BLaER1 (cell line): ENCODE measurements at regions not wholly inside any gene's neighbourhood (a gene's known extent, or its start where the extent isn't known, plus 50 kb on each side); places are given as distances from the start of the nearest gene placed in this dataset.

Source experiments
- H3K27ac ChIP-seq: shearing (Covaris generic); formaldehyde crosslinking; 2 replicates; pipeline ENCODE4 v1.8.1; 2022
- H3K27me3 ChIP-seq: shearing (Covaris generic); formaldehyde crosslinking; 2 replicates; pipeline ENCODE4 v1.8.1; 2022
- H3K36me3 ChIP-seq: shearing (Covaris generic); formaldehyde crosslinking; 2 replicates; pipeline ENCODE4 v1.8.1; 2022
- H3K4me1 ChIP-seq: shearing (Covaris generic); formaldehyde crosslinking; 2 replicates; pipeline ENCODE4 v1.8.1; 2022
- H3K4me2 ChIP-seq: shearing (Covaris generic); formaldehyde crosslinking; 2 replicates; pipeline ENCODE4 v1.8.1; 2022
- H3K4me3 ChIP-seq: shearing (Covaris generic); formaldehyde crosslinking; 2 replicates; pipeline ENCODE4 v1.8.1; 2022
- H3K9ac ChIP-seq: shearing (Covaris generic); formaldehyde crosslinking; 2 replicates; pipeline ENCODE4 v1.8.1; 2022
- H3K9me3 ChIP-seq: shearing (Covaris generic); formaldehyde crosslinking; 2 replicates; pipeline ENCODE4 v1.8.1; 2022
- H4K20me1 ChIP-seq: shearing (Covaris generic); formaldehyde crosslinking; 2 replicates; pipeline ENCODE4 v1.8.1; 2022
- Cebpa-rat ChIP-seq: shearing (Covaris generic); IDR thresholded peaks from 2 replicates; pipeline ENCODE4 v1.8.1; 2022

DNA sequence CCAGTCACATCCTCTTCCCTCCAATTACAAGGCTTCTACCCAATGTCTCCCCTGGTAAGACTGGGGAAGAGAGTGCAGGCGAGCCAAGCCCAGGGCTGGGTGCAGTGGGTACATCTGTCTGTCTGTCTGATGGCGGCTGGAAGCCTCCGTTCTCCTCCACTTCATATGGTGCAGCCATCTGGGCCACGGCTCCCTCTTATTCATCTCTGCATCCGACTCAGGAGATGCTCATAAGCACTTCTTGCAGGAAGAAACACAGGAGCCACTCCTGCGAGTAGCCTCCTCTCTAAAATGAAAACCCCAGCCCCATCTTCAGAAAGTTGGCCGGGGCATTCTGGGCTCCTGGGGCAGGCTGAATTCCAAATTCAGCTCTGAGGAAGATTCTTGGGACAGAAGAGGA is 67.5 kb upstream of the SLC6A6 start:
- no peak overlapping the region for H3K4me3 ChIP-seq

DNA sequence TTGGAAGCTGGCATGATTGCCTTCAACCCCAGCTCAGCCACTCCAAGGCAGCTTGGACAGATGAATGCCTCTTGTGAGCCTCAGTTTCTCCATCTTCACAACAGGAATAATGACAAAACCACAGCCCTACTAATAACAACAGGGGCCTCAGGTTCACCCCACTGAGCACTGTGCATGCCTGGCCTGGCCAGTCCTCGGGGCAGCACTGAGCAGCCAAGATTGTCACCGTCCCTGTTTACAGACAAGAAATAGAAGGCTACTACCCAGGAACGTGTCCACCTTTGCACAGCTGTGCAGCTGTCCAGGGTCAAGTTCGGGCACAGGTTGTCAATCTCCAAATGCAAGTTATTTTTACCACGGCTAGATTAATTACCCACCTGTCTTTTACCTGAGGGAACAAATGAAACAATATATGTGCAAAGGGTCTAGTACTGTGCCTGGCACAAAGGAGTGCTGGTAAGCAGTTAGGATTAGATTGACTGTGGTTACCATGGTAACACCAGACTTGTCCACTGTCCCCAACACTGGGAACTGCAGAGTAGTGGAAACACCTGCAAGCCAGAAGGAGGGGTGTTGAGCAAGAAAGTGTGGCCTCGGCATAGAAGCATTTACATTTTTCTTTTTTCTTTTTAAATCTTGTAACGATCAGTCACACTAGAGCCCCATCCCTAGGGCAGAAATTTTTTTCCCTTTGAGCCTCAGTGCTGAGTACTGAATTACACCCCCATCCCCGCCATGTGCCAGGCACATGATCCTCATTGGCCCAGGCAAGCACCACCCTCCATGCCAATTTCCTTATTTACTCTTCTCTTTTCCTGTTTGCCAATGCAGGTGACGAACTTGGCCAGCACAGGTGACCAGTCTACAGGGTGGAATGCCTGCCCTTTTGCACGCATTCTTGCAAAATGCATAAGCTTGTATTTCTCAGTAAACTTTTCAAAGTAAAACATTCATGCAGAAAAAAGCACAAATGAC is 66.3 kb upstream of the SLC6A6 start:
- Histone ChIP-seq H3K4me1 (peaks cover 18% of the 10 kb centered on the region), H3K27me3 (no peaks in the 10 kb centered on the region), H3K36me3 (no peaks in the 10 kb centered on the region), H3K9me3 (no peaks in the 10 kb centered on the region), H3K9ac (no peak overlapping the region), H3K4me3 (no peak overlapping the region), H3K27ac (no peak overlapping the region), H3K4me2 (peak overlapping the region; percentile 51), H4K20me1 (no peaks in the 10 kb centered on the region)
- no peak for TF ChIP-seq Cebpa-rat

More for the DNA sequence above, 67.5 kb upstream of the SLC6A6 start:
- no peak overlapping the region for H3K27ac ChIP-seq
- no peaks in the 10 kb centered on the region for H3K36me3 ChIP-seq
- peaks cover 18% of the 10 kb centered on the region for H3K4me1 ChIP-seq
- H3K9me3 ChIP-seq = no peaks in the 10 kb centered on the region
- no peak overlapping the region for H3K9ac ChIP-seq
- no peaks in the 10 kb centered on the region for H4K20me1 ChIP-seq
- H3K4me2 ChIP-seq = no peak overlapping the region
- TF ChIP-seq Cebpa-rat = no peak
- H3K27me3 ChIP-seq = no peaks in the 10 kb centered on the region

DNA sequence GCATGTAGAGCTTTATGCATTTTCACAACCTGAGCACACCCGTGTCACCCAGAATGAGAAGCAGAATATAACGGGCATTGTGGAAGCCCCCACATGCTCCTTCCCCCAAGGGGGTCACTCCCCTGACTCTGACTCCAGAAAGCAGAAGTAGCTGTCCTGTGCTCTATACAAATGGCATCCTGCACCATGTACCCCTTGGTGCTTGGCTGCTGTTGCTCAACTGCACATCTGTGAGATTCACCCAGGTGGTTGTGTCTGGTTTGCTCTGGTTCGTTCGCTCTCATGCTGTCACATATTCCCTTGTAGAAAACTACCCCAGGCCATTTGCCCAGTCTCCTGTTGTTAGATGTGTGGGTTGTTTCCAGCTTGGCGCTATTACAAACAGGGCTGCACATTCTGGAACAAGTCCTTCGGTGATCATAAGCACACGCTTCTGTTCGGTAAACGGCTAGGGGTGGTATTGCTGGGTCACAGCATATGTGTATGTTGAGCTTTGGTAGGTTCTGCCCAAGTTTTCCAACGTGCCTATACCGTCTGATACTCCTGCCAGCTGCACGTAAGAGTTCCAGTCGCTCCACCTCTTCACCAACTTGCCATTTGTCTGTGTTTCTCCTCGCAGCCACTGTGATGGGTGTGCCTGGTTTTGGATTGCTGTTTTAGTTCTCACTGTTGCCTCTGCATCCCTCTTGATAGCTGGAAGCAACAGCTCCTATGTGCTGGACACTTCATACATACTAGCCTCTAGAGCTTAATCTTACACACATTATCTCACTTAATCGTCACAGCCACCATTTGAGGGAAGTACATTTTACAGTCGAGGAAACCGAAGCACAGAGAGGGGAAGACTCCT is 65.4 kb upstream of the SLC6A6 start:
- H3K9ac ChIP-seq = no peak overlapping the region
- no peaks in the 10 kb centered on the region for H3K36me3 ChIP-seq
- H3K4me1 ChIP-seq = peaks cover 18% of the 10 kb centered on the region
- H3K4me2 ChIP-seq = peak overlapping the region; percentile 51
- no peak overlapping the region for H3K4me3 ChIP-seq
- H3K27ac ChIP-seq = no peak overlapping the region
- no peaks in the 10 kb centered on the region for H3K27me3 ChIP-seq
- TF ChIP-seq Cebpa-rat = no peak
- H3K9me3 ChIP-seq = no peaks in the 10 kb centered on the region
- H4K20me1 ChIP-seq = no peaks in the 10 kb centered on the region

DNA sequence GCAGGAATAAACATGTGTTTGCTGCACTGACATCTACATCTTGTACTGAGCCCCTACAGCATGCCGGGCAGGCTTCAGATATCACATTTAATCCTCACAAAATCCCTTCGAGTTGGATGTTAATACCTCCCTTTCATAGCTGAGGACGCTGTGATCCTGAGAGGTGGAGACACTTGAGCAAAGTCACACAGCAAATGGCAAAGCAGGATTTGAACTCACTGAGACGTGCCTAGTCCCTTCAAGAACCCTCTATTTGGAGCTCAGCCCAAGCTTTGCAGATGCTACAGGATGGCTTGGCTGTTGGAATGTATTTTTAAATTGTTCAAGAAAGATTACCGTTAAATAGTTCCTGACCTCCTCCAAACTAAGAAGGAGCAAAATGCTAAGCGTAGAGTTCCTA is 64.6 kb upstream of the SLC6A6 start:
- no peaks in the 10 kb centered on the region for H3K27me3 ChIP-seq
- no peak overlapping the region for H3K27ac ChIP-seq
- no peak overlapping the region for H3K9ac ChIP-seq
- H3K4me1 ChIP-seq = peaks cover 18% of the 10 kb centered on the region
- H3K4me3 ChIP-seq = no peak overlapping the region
- H3K9me3 ChIP-seq = no peaks in the 10 kb centered on the region
- no peak for TF ChIP-seq Cebpa-rat
- H4K20me1 ChIP-seq = no peaks in the 10 kb centered on the region
- no peaks in the 10 kb centered on the region for H3K36me3 ChIP-seq
- H3K4me2 ChIP-seq = no peak overlapping the region

DNA sequence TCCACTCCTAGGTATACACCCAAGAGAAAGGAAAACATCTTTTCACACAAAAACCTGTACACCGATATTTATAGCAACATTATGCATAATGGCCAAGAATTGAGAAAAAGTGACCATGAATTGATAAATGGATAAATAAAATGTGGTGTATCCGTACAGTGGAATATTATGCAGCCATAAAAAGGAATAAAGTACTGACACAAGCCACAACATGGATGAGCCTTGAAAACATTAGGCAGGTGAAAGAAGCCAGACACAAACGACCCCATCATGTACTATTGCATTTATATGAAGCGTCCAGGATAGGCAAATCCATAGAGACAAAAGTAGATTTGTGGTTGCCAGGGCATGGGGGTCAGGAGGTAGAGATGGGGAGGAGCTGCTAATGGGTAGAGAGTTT is 64.2 kb upstream of the SLC6A6 start:
- no peak for TF ChIP-seq Cebpa-rat
- H3K4me1 ChIP-seq = peaks cover 18% of the 10 kb centered on the region

DNA sequence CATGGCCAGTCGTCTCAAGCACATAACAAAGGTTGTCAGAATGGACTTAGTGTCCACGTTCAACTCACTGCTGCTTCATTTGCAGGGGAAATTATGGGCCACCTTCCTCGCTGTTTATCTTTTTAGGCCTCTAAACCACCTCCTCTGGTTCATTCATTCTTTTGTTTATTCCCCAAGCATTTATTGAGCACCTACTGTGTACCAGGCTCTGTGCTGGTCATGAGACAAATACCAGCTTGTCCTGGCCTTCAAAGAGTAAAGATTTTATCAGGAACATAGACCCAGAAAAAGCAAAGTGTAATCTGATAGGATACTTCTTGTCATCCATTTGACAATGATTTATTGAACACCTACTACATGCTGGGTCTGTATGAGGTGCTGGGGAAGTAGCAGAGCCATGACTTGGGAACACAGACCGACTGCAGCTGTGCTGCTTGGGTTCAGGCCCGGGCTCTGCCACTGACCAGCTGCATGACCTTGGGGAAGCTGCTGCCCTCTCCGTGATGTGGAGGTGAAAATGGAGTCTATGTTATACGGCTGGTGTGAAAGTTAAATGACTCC is 63.4 kb upstream of the SLC6A6 start:
- Histone ChIP-seq H3K4me2 (no peak overlapping the region), H4K20me1 (no peaks in the 10 kb centered on the region), H3K9me3 (no peaks in the 10 kb centered on the region), H3K27me3 (no peaks in the 10 kb centered on the region), H3K4me1 (peaks cover 18% of the 10 kb centered on the region), H3K9ac (no peak overlapping the region), H3K4me3 (no peak overlapping the region), H3K36me3 (no peaks in the 10 kb centered on the region), H3K27ac (no peak overlapping the region)
- no peak for TF ChIP-seq Cebpa-rat

More for the DNA sequence above, 64.2 kb upstream of the SLC6A6 start:
- Histone ChIP-seq H4K20me1 (no peaks in the 10 kb centered on the region), H3K36me3 (no peaks in the 10 kb centered on the region), H3K27ac (no peak overlapping the region), H3K9me3 (no peaks in the 10 kb centered on the region), H3K9ac (no peak overlapping the region), H3K4me2 (no peak overlapping the region), H3K4me3 (no peak overlapping the region), H3K27me3 (no peaks in the 10 kb centered on the region)

DNA sequence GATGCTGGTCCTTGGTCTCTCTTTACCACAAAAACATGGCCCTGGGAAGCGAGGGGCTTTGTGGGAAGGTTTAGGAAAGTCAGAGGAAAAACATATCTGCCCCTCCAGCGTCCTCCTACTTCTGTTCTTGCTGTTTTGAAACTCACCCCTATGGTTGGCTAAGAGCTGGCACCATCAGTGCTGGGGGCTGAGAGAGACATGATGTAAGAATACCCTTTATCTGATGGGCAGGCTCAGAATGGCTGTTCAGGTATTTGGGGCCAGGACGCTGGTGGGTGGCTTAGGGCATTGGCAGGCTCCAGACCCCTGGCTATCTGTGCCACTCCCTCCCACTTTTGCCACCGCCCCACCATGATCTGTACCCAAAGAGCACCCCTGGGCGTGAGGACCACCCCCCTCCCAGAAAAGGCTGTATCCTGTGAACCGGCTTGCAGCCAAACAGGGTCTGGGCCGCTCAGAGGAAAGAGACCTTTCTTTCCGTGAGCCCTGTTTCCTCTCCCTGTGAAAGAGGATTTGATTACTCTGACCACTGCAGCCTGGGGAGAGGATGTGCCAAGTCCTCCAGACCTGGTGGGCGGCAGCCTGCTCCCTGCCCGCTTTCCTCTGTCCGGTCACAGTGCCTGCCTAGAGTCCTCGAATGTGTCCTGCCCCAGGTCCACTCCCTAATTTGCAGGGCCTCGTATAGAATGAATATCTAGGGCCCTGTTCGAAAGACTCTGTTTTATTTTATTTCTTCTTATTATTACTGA is 61.3 kb upstream of the SLC6A6 start:
- Histone ChIP-seq H3K4me1 (peaks cover 11% of the 10 kb centered on the region), H3K27ac (no peak overlapping the region), H4K20me1 (no peaks in the 10 kb centered on the region), H3K9me3 (no peaks in the 10 kb centered on the region), H3K27me3 (no peaks in the 10 kb centered on the region), H3K36me3 (no peaks in the 10 kb centered on the region), H3K9ac (no peak overlapping the region), H3K4me2 (no peak overlapping the region), H3K4me3 (no peak overlapping the region)
- TF ChIP-seq Cebpa-rat = no peak

DNA sequence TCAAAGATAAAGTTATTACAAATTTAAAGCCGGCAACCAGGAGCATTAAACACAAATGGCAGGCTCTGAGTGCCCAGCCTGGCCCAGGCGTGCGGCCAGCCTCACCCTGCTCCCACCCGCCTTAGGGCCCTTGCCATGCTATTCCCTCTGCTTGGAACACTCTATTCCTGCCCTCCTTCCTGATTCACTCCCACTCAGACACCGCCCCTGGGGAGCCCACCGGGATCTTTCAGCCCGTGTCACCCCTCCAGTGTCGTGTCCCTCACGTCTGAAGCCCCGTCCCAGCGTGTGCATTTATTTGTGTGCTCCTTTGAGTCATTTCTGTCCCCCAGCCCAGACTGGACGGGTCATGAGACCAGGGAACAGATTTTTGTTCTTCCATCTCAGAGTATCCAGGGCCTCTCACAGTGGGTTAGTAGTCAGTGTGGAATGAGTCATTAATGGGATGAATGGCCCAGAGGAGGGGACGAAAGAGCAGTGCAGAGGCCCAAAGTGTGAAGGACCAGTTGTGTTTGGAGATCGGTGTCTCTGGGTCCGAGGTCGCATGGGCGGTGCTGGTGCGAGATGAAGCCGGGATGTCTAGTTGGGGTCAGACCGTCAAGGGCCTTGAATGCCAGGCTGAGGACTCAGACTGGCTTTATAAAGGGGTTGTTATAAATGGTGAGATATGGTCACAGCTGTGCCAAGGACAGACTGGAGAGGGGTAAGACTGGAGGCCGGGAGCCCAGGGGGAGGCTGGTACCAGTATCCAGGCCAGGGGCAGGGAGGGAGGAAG is 58.9 kb upstream of the SLC6A6 start:
- H3K4me3 ChIP-seq = no peak overlapping the region
- H3K9ac ChIP-seq = no peak overlapping the region
- no peaks in the 10 kb centered on the region for H3K9me3 ChIP-seq
- no peak overlapping the region for H3K4me2 ChIP-seq
- H3K27ac ChIP-seq = no peak overlapping the region
- TF ChIP-seq Cebpa-rat = no peak
- no peaks in the 10 kb centered on the region for H4K20me1 ChIP-seq
- no peaks in the 10 kb centered on the region for H3K27me3 ChIP-seq
- no peaks in the 10 kb centered on the region for H3K4me1 ChIP-seq
- H3K36me3 ChIP-seq = no peaks in the 10 kb centered on the region

DNA sequence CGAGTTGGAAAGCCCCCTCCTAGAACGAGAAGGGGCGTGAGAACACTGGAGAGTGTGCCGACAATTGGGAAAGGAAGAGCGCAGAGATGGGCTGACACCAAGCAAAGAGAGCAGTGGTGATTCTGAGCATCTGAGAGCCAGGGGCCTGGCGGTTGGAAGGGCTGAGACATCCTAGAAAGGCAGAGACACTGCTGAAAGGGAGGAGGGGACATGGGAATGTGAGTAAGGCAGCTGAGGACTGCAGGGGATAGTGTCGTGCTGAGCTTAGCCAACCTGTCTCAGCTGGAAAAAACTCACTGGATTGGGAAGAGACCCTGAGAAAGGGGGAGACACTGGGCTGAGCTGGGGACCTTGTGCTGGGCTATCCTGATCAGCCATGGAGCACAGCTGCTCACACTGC is 58.1 kb upstream of the SLC6A6 start:
- no peak overlapping the region for H3K4me2 ChIP-seq

More for the DNA sequence above, 58.1 kb upstream of the SLC6A6 start:
- H3K9me3 ChIP-seq = no peaks in the 10 kb centered on the region
- H3K4me1 ChIP-seq = no peaks in the 10 kb centered on the region
- H3K36me3 ChIP-seq = no peaks in the 10 kb centered on the region
- no peak overlapping the region for H3K27ac ChIP-seq
- no peak for TF ChIP-seq Cebpa-rat
- no peaks in the 10 kb centered on the region for H4K20me1 ChIP-seq
- no peak overlapping the region for H3K9ac ChIP-seq
- H3K4me3 ChIP-seq = no peak overlapping the region
- no peaks in the 10 kb centered on the region for H3K27me3 ChIP-seq
